IMR-90 (cell line): ENCODE measurements at regions not wholly inside any gene's neighbourhood (a gene's known extent, or its start where the extent isn't known, plus 50 kb on each side); places are given as distances from the start of the nearest gene placed in this dataset.

ENCODE experiments used
- ATAC-seq: fragments of 200-7000 bp; cut with Tn5 transposase; 2 replicates; pipeline ENCODE4 v1.9.1; 2020; ENCODE audit warnings: low read depth, mild to moderate bottlenecking, moderate library complexity
- BruUV-seq: library from RNA; stranded (reverse); fragments of 400-500 nt; replicated peaks from 2 replicates; lab custom pipeline; 2021; lab: Mats Ljungman, UMichigan
- CTCF ChIA-PET: fragments of 300-600 bp; formaldehyde crosslinking; extraction: SDS; loops from one replicate; lab custom pipeline; 2021; ENCODE audit warnings: antibody characterized with exemption; lab: Yijun Ruan, JAX
- POLR2A ChIA-PET: fragments of 300-600 bp; sonication (Branson Sonifier 250); formaldehyde crosslinking; loops from one replicate; lab custom pipeline; 2022; ENCODE audit warnings: antibody characterized with exemption; ENCODE audit not compliant: unreplicated experiment; lab: Charles Lee
- DNase-seq: peaks from one replicate; pipeline ENCODE4 v3.0.0; 2013
- H2AFZ ChIP-seq: replicated peaks from 2 replicates; pipeline ENCODE3; 2013; ENCODE audit warnings: low read length, mild to moderate bottlenecking; ENCODE audit not compliant: poor library complexity
- H2AK5ac ChIP-seq: 2 replicates; pipeline ENCODE4 v1.6.1; 2013; ENCODE audit warnings: low read depth, low read length, inconsistent platforms
- H2AK9ac ChIP-seq: replicated peaks from 2 replicates; pipeline ENCODE3; 2013; ENCODE audit warnings: mild to moderate bottlenecking, low read depth, low read length, moderate library complexity; ENCODE audit not compliant: poor library complexity
- H2BK120ac ChIP-seq: 2 replicates; pipeline ENCODE4 v1.6.1; 2013; ENCODE audit warnings: low read depth, low read length, inconsistent platforms
- H2BK15ac ChIP-seq: 3 replicates; pipeline ENCODE4 v1.6.1; 2013; ENCODE audit warnings: low read depth, low read length, inconsistent platforms
- H2BK20ac ChIP-seq: 2 replicates; pipeline ENCODE4 v1.6.1; 2013; ENCODE audit warnings: low read depth, mild to moderate bottlenecking, inconsistent platforms, low read length, moderate library complexity
- H2BK5ac ChIP-seq: 2 replicates; pipeline ENCODE4 v1.6.1; 2013; ENCODE audit warnings: mild to moderate bottlenecking, low read depth, low read length, inconsistent platforms; ENCODE audit not compliant: poor library complexity, severe bottlenecking
- H3K14ac ChIP-seq: replicated peaks from 2 replicates; pipeline ENCODE4 v1.6.1; 2013; ENCODE audit warnings: low read depth, low read length, inconsistent platforms
- H3K18ac ChIP-seq: 2 replicates; pipeline ENCODE4 v1.6.1; 2013; ENCODE audit warnings: low read depth, low read length, control low read depth
- H3K23ac ChIP-seq: 2 replicates; pipeline ENCODE4 v1.6.1; 2013; ENCODE audit warnings: low read depth, low read length, inconsistent platforms
- H3K27ac ChIP-seq: 2 replicates; pipeline ENCODE4 v1.5.1; 2013; ENCODE audit warnings: mild to moderate bottlenecking, control low read depth, low read length; ENCODE audit not compliant: insufficient read depth
- H3K27me3 ChIP-seq: 2 replicates; pipeline ENCODE4 v1.6.1; 2013; ENCODE audit warnings: low read length; ENCODE audit not compliant: control insufficient read depth, insufficient read depth
- H3K36me3 ChIP-seq: 2 replicates; pipeline ENCODE4 v1.6.1; 2013; ENCODE audit warnings: low read length, mixed read lengths; ENCODE audit not compliant: control insufficient read depth, insufficient read depth
- H3K4ac ChIP-seq: 2 replicates; pipeline ENCODE4 v1.6.1; 2013; ENCODE audit warnings: low read depth, low read length, inconsistent platforms
- H3K4me1 ChIP-seq: 2 replicates; pipeline ENCODE4 v1.6.1; 2013; ENCODE audit warnings: low read length, mixed read lengths; ENCODE audit not compliant: control insufficient read depth, insufficient read depth
- H3K4me2 ChIP-seq: 2 replicates; pipeline ENCODE4 v1.6.1; 2013; ENCODE audit warnings: low read depth, mild to moderate bottlenecking, control low read depth, low read length, moderate library complexity
- H3K4me3 ChIP-seq: 2 replicates; pipeline ENCODE4 v1.5.1; 2013; ENCODE audit warnings: low read depth, mild to moderate bottlenecking, control low read depth, low read length, moderate library complexity; ENCODE audit not compliant: insufficient read depth
- H3K56ac ChIP-seq: 2 replicates; pipeline ENCODE4 v1.6.1; 2013; ENCODE audit warnings: low read length, inconsistent platforms; ENCODE audit not compliant: insufficient read depth; ENCODE audit errors: extremely low read depth
- H3K79me1 ChIP-seq, 2 experiments: 2 replicates each; pipeline ENCODE4 v1.6.1; 2013; ENCODE audit warnings: low read length in 2 of 2, inconsistent platforms in 1 of 2, low read depth in 1 of 2
- H3K9ac ChIP-seq: 2 replicates; pipeline ENCODE4 v1.6.1; 2013; ENCODE audit warnings: low read depth, low read length, control low read depth
- H3K9me1 ChIP-seq: 2 replicates; pipeline ENCODE4 v1.6.1; 2013; ENCODE audit warnings: low read length, inconsistent platforms; ENCODE audit not compliant: insufficient read depth
- H3K9me3 ChIP-seq: 2 replicates; pipeline ENCODE4 v1.6.1; 2013; ENCODE audit warnings: low read length; ENCODE audit not compliant: control insufficient read depth, insufficient read depth
- H4K20me1 ChIP-seq: 2 replicates; pipeline ENCODE4 v1.6.1; 2013; ENCODE audit warnings: low read length, inconsistent platforms; ENCODE audit not compliant: insufficient read depth
- H4K5ac ChIP-seq: 2 replicates; pipeline ENCODE4 v1.6.1; 2013; ENCODE audit warnings: mild to moderate bottlenecking, low read depth, low read length, control low read depth
- H4K8ac ChIP-seq, 2 experiments: 2 replicates each; pipeline ENCODE4 v1.6.1; 2013; ENCODE audit warnings: low read depth in 2 of 2, low read length in 2 of 2, control low read depth in 1 of 2, inconsistent platforms in 1 of 2
- H4K91ac ChIP-seq: 2 replicates; pipeline ENCODE4 v1.6.1; 2013; ENCODE audit warnings: low read depth, low read length, inconsistent platforms; ENCODE audit not compliant: insufficient read depth
- BHLHE40 ChIP-seq: fragments of 150-350 bp; IDR thresholded peaks from 2 replicates; pipeline ENCODE4 v1.6.1; 2016; ENCODE audit warnings: mild to moderate bottlenecking, low read depth, low read length
- CEBPB ChIP-seq: IDR thresholded peaks from 2 replicates; pipeline ENCODE4 v1.6.1; 2012; ENCODE audit warnings: low read depth, low read length, improper control_type of control experiment
- CHD1 ChIP-seq: IDR thresholded peaks from 2 replicates; pipeline ENCODE4 v1.6.1; 2012; ENCODE audit warnings: low read depth, low read length, improper control_type of control experiment
- FOS ChIP-seq: fragments of 150-350 bp; IDR thresholded peaks from 2 replicates; pipeline ENCODE4 v1.6.1; 2016; ENCODE audit warnings: low read depth, low read length
- MAFK ChIP-seq: IDR thresholded peaks from 2 replicates; pipeline ENCODE4 v1.6.1; 2012; ENCODE audit warnings: low read depth, low read length, improper control_type of control experiment
- MAZ ChIP-seq: IDR thresholded peaks from 2 replicates; pipeline ENCODE4 v1.6.1; 2012; ENCODE audit warnings: low read depth, mild to moderate bottlenecking, low read length, improper control_type of control experiment, moderate library complexity, borderline replicate concordance
- MXI1 ChIP-seq: IDR thresholded peaks from 2 replicates; pipeline ENCODE4 v1.6.1; 2012; ENCODE audit warnings: low read depth, mild to moderate bottlenecking, low read length, moderate library complexity, borderline replicate concordance
- NFE2L2 ChIP-seq: fragments of 150-350 bp; IDR thresholded peaks from 2 replicates; pipeline ENCODE4 v1.6.1; 2016; ENCODE audit warnings: low read depth, mild to moderate bottlenecking, low read length
- POLR2A ChIP-seq: IDR thresholded peaks from 2 replicates; pipeline ENCODE4 v1.6.1; 2012; ENCODE audit warnings: mild to moderate bottlenecking, low read depth, low read length
- RAD21 ChIP-seq: IDR thresholded peaks from 2 replicates; pipeline ENCODE4 v1.6.1; 2012; ENCODE audit warnings: low read length, improper control_type of control experiment
- RCOR1 ChIP-seq: IDR thresholded peaks from 2 replicates; pipeline ENCODE4 v1.6.1; 2012; ENCODE audit warnings: mild to moderate bottlenecking, low read length, improper control_type of control experiment; ENCODE audit not compliant: insufficient replicate concordance
- RFX5 ChIP-seq: IDR thresholded peaks from 2 replicates; pipeline ENCODE4 v1.8.0; 2012; ENCODE audit warnings: low read depth, mild to moderate bottlenecking, low read length, moderate library complexity
- SMC3 ChIP-seq: fragments of 150-350 bp; IDR thresholded peaks from 2 replicates; pipeline ENCODE4 v1.6.1; 2016; ENCODE audit warnings: low read depth, mild to moderate bottlenecking, antibody characterized with exemption, low read length, moderate library complexity
- dilution Hi-C: fragments of 300-500 bp; cut with HindIII; formaldehyde crosslinking; loops from one replicate; pipeline ENCODE4 v1.14.3; 2018; ENCODE audit warnings: low sequenced_read_pairs; ENCODE audit not compliant: unreplicated experiment
- in situ Hi-C: fragments of 300-500 bp; cut with MboI; formaldehyde crosslinking; loops from 3 replicates; pipeline ENCODE4 v1.14.3; 2019; ENCODE audit warnings: low sequenced_read_pairs, inconsistent platforms, mixed read lengths
- intact Hi-C: fragments of 100-400 bp; cut with micrococcal nuclease; formaldehyde crosslinking; loops from 2 replicates; pipeline ENCODE4 v1.10.0; 2022
- TF ChIP-seq, protein P1 (sequence below): fragments of 150-350 bp; IDR thresholded peaks from 2 replicates; pipeline ENCODE4 v1.6.1; 2016; ENCODE audit warnings: low read depth, mild to moderate bottlenecking, low read length, moderate library complexity, borderline replicate concordance
- TF ChIP-seq, protein P2 (sequence below): conservative IDR thresholded peaks from 2 replicates; pipeline ENCODE4 v1.5.1; 2012; ENCODE audit warnings: mild to moderate bottlenecking, low read depth, low read length, improper control_type of control experiment
- TF ChIP-seq, protein P3 (sequence below): fragments of 150-350 bp; IDR thresholded peaks from 2 replicates; pipeline ENCODE4 v1.6.1; 2017; ENCODE audit warnings: mild to moderate bottlenecking, antibody characterized with exemption, low read length, low read depth

DNA sequence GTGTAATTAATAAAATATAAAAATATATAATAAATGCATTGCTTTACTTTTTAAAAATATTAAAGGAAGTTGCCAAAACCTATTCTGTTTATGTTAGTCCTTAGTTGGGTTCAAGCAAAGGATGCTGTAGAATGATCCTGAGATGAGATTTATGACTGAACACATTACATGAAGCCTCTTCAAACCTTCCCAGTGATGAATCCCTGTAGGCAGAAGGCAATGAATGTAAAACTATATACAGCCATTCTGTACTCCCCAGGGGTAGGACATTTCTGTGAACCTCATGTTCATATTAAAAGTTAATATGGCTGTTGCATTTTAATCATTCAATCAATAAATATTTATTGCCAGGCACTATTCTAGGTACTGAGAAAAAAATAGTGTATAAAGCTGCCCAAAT, 166.0 kb downstream of the RFPL4B start:
- no peak overlapping the region for H4K8ac ChIP-seq
- H4K91ac ChIP-seq: no peak overlapping the region
- H3K4me1 ChIP-seq: no peaks in the 10 kb centered on the region
- no peak for DNase-seq
- no peak for TF ChIP-seq CEBPB
- TF ChIP-seq, protein P1, sequence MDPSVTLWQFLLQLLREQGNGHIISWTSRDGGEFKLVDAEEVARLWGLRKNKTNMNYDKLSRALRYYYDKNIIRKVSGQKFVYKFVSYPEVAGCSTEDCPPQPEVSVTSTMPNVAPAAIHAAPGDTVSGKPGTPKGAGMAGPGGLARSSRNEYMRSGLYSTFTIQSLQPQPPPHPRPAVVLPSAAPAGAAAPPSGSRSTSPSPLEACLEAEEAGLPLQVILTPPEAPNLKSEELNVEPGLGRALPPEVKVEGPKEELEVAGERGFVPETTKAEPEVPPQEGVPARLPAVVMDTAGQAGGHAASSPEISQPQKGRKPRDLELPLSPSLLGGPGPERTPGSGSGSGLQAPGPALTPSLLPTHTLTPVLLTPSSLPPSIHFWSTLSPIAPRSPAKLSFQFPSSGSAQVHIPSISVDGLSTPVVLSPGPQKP: no peak
- no peak for TF ChIP-seq FOS
- TF ChIP-seq RAD21: no peak
- TF ChIP-seq BHLHE40: no peak
- TF ChIP-seq, protein P2, sequence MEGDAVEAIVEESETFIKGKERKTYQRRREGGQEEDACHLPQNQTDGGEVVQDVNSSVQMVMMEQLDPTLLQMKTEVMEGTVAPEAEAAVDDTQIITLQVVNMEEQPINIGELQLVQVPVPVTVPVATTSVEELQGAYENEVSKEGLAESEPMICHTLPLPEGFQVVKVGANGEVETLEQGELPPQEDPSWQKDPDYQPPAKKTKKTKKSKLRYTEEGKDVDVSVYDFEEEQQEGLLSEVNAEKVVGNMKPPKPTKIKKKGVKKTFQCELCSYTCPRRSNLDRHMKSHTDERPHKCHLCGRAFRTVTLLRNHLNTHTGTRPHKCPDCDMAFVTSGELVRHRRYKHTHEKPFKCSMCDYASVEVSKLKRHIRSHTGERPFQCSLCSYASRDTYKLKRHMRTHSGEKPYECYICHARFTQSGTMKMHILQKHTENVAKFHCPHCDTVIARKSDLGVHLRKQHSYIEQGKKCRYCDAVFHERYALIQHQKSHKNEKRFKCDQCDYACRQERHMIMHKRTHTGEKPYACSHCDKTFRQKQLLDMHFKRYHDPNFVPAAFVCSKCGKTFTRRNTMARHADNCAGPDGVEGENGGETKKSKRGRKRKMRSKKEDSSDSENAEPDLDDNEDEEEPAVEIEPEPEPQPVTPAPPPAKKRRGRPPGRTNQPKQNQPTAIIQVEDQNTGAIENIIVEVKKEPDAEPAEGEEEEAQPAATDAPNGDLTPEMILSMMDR: no peak
- TF ChIP-seq, protein P3, sequence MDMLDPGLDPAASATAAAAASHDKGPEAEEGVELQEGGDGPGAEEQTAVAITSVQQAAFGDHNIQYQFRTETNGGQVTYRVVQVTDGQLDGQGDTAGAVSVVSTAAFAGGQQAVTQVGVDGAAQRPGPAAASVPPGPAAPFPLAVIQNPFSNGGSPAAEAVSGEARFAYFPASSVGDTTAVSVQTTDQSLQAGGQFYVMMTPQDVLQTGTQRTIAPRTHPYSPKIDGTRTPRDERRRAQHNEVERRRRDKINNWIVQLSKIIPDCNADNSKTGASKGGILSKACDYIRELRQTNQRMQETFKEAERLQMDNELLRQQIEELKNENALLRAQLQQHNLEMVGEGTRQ: no peak
- TF ChIP-seq RFX5: no peak
- TF ChIP-seq RCOR1: no peak
- no peak for TF ChIP-seq CHD1
- TF ChIP-seq NFE2L2: no peak
- TF ChIP-seq POLR2A: no peak
- no peak for TF ChIP-seq MXI1
- no peak for TF ChIP-seq MAFK
- no peak for TF ChIP-seq SMC3
- TF ChIP-seq MAZ: no peak
- H2BK5ac ChIP-seq: no peak overlapping the region
- POLR2A ChIA-PET: no interaction called here
- in situ Hi-C loops (no loop called here), dilution Hi-C loops (no loop called here), intact Hi-C loops (no loop called here)
- no peak overlapping the region for H3K9ac ChIP-seq
- no peaks in the 10 kb centered on the region for H3K36me3 ChIP-seq
- H3K23ac ChIP-seq: no peak overlapping the region
- H3K4me2 ChIP-seq: no peak overlapping the region
- no peak overlapping the region for H2AK5ac ChIP-seq
- no peaks in the 10 kb centered on the region; the same call in 1 of the 2 replicates for H3K27me3 ChIP-seq
- no peak overlapping the region for H2AFZ ChIP-seq
- no peaks in the 10 kb centered on the region for H3K79me1 ChIP-seq
- H3K9me1 ChIP-seq: no peaks in the 10 kb centered on the region
- no peak overlapping the region for H3K18ac ChIP-seq
- no peak overlapping the region for H3K27ac ChIP-seq
- no peak overlapping the region for H3K56ac ChIP-seq
- no peak overlapping the region for H4K5ac ChIP-seq
- no peak for ATAC-seq
- CTCF ChIA-PET: interaction anchor here (1.3 kb wide), 1 partner anchor 10 kb away, joined by 3 read pairs; no protein-coding TSS in a partner anchor
- H3K4me3 ChIP-seq: no peak overlapping the region
- no peaks in the 10 kb centered on the region for H4K20me1 ChIP-seq
- H2BK15ac ChIP-seq: no peak overlapping the region
- no peak overlapping the region for H2BK20ac ChIP-seq
- BruUV-seq: no TSS peak
- H3K4ac ChIP-seq: no peak overlapping the region
- H3K9me3 ChIP-seq: no peaks in the 10 kb centered on the region
- no peak overlapping the region for H2BK120ac ChIP-seq
- H2AK9ac ChIP-seq: no peak overlapping the region
- no peak overlapping the region for H3K14ac ChIP-seq
